PFSK-1 (cell line): ENCODE measurements at regions not wholly inside any gene's neighbourhood (a gene's known extent, or its start where the extent isn't known, plus 50 kb on each side); places are given as distances from the start of the nearest gene placed in this dataset.

ENCODE experiments used
- FOXP2 ChIP-seq: optimal IDR thresholded peaks from 2 replicates; pipeline ENCODE3; 2011; ENCODE audit warnings: borderline replicate concordance, control low read depth, inconsistent platforms; ENCODE audit not compliant: insufficient read depth; ENCODE audit errors: extremely low read length, extremely low read depth
- POLR2AphosphoS5 ChIP-seq: IDR thresholded peaks from 2 replicates; pipeline ENCODE4 v1.6.1; 2012; ENCODE audit warnings: low read depth, mild to moderate bottlenecking, control low read depth, low read length, moderate library complexity
- SIN3A ChIP-seq: IDR thresholded peaks from 2 replicates; pipeline ENCODE4 v1.6.1; 2012; ENCODE audit warnings: mild to moderate bottlenecking, low read length, moderate library complexity, borderline replicate concordance; ENCODE audit not compliant: insufficient read depth
- TAF1 ChIP-seq: IDR thresholded peaks from 2 replicates; pipeline ENCODE4 v1.6.1; 2012; ENCODE audit warnings: low read length, control low read depth, borderline replicate concordance; ENCODE audit not compliant: insufficient read depth
- TF ChIP-seq, protein P1 (sequence below), 2 experiments: IDR thresholded peaks; 2 replicates each; pipeline versions ENCODE4 v1.6.1 to v1.8.0; 2011 to 2012; ENCODE audit warnings: low read depth in 2 of 2, low read length in 2 of 2, control low read depth in 1 of 2, inconsistent platforms in 1 of 2, mild to moderate bottlenecking in 1 of 2, moderate library complexity in 1 of 2; ENCODE audit not compliant: insufficient read depth in 1 of 2

DNA sequence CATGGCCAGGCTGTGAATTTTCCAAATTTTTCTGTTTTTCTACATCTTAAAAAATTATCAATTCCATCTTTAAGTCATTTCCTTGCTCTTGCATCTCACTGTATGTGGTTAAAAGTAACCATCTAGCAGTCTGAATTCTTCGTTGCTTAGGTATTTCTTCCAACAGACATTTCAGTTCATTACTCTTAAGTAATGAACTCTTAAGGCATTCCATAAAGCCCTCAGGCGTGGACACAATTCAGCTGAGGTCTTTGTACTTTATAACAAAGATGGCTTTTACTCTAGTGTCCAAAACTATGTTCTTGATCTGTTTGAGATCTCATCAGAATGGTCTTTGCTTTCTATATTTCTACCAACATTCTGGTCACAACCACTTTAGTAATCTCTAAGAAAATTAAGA is 253.9 kb upstream of the GCFC2 start:
- TF ChIP-seq POLR2AphosphoS5 (no peak), TAF1 (no peak), SIN3A (no peak), FOXP2 (no peak)
- TF ChIP-seq, protein P1, sequence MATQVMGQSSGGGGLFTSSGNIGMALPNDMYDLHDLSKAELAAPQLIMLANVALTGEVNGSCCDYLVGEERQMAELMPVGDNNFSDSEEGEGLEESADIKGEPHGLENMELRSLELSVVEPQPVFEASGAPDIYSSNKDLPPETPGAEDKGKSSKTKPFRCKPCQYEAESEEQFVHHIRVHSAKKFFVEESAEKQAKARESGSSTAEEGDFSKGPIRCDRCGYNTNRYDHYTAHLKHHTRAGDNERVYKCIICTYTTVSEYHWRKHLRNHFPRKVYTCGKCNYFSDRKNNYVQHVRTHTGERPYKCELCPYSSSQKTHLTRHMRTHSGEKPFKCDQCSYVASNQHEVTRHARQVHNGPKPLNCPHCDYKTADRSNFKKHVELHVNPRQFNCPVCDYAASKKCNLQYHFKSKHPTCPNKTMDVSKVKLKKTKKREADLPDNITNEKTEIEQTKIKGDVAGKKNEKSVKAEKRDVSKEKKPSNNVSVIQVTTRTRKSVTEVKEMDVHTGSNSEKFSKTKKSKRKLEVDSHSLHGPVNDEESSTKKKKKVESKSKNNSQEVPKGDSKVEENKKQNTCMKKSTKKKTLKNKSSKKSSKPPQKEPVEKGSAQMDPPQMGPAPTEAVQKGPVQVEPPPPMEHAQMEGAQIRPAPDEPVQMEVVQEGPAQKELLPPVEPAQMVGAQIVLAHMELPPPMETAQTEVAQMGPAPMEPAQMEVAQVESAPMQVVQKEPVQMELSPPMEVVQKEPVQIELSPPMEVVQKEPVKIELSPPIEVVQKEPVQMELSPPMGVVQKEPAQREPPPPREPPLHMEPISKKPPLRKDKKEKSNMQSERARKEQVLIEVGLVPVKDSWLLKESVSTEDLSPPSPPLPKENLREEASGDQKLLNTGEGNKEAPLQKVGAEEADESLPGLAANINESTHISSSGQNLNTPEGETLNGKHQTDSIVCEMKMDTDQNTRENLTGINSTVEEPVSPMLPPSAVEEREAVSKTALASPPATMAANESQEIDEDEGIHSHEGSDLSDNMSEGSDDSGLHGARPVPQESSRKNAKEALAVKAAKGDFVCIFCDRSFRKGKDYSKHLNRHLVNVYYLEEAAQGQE (IDR thresholded peaks at IDR 0.05; ENCODE audit: insufficient read depth in 1 of 2, low read depth in 2 of 2, low read length in 2 of 2), result no peak
